HT-29 (cell line): ENCODE measurements at regions not wholly inside any gene's neighbourhood (a gene's known extent, or its start where the extent isn't known, plus 50 kb on each side); places are given as distances from the start of the nearest gene placed in this dataset.
"Not testable (repeated sequence)": the region's sequence is repeated elsewhere in the genome, so short reads cannot be mapped to it uniquely, and the experiment has no call there.

Experiments used
- DNase-seq: peaks from one replicate; pipeline ENCODE4 v3.0.0-alpha.2; 2015; ENCODE audit warnings: low spot score

DNA sequence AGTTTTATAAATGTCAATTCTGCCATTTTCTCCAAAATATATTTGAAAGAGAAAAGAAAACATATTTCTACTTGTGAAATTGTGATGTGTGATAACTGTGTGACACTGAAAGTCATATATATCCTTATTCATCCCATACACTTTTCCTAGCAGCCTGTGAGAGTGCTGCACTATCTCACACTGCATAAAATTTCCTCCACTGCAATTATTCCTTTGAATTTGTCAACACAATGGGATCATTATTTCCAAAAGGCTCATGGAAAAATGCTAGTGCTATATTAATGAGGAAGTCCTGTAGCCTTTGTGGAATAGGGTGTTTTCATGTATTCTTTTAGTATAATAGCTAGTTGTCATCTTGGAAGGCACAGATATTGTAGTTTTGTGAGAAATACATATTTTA lies 504.1 kb downstream of the RPL10L start:
- no peak for DNase-seq

DNA sequence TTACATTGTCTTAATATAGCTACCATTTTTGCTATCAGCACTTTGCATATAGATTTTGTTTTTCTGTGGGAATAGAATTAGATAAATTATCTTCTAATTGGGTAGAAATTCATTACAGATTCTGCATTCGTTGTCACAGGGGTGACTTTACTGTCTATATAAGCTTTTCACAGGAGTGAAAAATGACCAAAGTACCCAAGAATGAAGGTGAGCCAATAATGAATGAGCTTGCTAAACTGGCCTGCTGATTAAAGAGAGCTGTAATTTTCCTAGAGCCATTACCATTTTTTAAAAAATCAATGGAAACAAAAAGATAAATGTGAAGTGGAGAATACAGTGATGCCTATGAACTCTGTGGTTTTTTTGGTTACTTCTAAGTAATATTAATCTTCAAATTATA lies 504.6 kb downstream of the RPL10L start:
- DNase-seq, result no peak

DNA sequence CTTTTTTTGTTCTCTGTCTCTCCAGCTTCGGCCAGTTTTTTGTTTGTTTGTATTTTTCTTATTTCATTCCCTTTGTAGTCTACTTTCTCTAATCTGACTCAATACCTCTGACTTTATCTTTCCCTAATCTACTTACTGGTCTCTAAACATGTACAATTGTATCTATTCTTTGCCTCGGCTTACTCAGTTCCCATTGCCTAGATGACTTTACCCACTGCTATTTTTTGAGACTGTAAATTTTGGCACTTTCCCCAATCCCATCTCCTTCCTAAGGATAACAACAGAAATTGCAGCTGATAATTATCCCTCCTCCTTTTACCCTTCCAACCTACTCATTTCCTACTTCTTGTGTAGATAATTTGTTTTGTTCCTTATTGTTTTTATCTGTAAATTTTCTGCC lies 511.1 kb downstream of the RPL10L start:
- no peak for DNase-seq

DNA sequence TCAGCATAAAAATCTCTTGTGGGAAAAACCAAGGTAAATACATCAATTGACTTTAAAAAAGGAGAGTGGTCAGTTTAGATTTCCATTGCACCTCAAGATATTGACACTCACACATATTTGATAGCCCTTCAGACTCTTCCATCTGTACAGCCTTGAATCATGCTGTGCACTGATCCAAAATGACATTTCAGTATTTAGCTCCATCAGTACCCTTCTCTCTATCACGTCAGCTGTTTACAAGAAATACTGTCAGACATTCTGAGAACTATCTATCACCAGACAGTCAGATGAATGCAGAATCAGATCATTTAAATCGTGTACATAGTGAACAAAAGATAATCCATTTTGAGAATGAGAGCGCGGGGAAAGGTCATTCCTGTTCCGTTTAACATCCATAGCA lies 511.9 kb downstream of the RPL10L start:
- DNase-seq, result no peak

DNA sequence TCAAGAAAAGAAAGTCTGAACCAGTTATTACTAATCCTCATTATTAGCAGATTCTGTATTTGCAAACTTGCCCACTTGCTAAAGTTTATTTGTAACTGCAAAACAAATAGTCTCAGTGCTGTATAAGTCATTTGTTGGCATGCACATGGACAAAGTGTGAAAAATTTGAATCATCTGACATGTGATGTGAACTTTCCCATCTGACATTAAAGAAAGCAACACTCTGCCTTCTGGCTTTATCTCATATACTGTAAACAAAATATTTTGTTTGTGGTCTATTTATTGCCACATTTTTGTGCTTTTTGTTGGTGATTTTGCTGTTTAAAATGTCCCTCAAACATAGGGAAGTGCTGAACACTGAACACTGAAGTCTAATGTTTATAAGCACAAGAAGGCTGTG lies 513.8 kb downstream of the RPL10L start:
- DNase-seq, result no peak

DNA sequence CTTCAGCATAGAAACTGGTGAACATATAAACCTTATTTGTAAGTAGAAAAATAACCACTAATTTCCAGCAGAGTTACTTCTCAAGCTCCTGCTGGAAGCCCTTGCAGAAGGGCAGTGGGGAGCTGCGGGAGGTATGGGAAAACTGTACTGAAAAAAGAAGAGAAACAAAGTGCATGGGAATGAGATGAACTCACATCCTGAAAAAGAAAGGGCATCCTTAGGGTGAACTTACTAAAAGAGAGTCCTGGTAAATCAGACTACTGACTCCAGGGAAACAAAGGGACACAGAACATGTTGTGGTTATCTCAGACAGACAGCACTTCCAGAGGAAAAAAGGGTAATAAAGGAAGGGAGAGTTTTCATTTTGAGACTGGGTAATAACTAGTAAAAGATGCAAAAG lies 515.1 kb downstream of the RPL10L start:
- no peak for DNase-seq

DNA sequence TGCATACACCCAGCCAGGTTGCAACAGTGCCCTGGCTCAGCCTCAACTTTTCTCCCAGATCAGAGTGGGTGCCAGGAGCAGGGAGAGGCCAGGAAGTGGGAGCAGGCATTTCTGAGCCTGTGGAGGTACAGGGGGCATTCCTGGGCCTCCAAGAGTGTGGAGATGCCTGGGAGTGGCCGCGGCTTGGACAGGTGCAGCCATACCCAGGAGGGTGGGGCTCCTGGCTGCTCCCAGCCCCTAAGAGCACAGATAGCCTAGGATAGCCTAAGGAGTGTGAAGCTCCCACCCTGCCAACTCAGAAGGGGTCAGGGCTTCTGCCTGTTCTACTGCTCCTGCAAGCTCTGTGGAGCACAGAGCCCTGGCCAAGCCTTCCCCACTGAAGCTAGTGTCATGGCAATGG lies 543.4 kb downstream of the RPL10L start:
- DNase-seq, result no peak

DNA sequence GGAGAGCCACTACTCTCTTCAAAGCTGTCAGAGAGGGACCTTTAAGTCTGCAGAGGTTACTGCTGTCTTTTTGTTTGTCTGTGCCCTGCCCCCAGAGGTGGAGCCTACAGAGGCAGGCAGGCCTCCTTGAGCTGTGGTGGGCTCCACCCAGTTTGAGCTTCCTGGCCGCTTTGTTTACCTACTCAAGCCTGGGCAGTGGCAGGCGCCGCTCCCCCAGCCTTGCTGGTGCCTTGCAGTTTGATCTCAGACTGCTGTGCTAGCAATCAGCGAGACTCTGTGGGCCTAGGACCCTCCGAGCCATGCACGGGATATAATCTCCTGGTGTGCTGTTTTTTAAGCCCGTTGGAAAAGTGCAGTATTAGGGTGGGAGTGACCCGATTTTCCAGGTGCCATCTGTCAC lies 550.7 kb downstream of the RPL10L start:
- DNase-seq, result not testable (repeated sequence)

DNA sequence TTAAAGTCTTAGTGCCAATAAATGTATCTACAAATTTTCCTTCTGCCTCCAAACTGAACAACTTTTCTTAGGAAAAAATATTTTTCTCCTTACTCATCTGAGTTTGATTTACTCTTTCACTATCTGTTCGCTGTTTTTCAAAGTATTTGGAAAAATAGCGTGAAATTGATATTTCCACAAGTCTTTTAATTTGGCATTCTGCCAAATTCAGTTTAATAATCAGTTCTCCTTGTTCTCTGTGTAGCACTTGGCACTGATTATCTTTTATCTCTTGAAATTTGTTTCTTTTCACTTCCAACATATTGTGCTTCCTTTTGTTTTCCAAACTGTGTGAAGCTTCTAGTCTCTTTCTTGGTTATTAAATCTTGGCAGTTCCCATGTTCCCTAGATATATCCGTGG lies 559.8 kb downstream of the RPL10L start:
- DNase-seq, result no peak

DNA sequence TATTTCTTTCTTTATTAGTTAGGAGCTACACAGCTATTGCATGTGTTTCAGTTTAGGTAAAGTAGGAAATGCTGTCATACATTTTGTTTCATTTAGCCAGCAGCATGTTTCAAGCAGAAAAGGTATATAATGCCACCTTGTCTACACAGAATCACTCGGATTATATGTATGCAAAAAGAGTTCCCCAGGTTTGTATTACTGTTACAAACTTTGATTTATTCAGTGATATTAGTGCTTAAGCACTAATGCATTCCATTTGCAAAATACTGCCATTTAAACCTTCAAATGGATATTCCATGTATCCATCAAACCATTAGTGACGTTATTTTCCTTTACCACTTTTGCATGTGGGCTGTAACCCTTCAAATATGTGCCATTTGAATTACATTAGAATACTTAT lies 564.0 kb downstream of the RPL10L start:
- no peak for DNase-seq

DNA sequence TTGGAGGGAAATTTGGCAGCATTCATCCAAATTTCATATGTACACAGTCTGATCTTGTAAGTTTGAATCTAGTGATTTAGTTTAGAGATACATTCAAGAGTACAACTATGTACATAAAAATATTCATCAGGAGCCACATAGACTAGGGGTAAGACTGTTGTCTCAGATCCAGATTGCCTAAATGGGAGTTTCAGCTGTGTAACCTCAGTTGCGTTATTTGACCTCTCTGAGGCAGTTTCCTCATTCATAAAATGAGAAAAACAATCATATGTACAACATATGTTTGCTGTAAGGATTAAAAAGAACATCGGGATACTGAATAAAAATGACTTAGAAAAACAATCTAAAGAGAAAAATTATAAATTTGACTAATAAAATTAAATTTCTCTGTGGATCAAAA lies 577.5 kb downstream of the RPL10L start:
- DNase-seq, result no peak

DNA sequence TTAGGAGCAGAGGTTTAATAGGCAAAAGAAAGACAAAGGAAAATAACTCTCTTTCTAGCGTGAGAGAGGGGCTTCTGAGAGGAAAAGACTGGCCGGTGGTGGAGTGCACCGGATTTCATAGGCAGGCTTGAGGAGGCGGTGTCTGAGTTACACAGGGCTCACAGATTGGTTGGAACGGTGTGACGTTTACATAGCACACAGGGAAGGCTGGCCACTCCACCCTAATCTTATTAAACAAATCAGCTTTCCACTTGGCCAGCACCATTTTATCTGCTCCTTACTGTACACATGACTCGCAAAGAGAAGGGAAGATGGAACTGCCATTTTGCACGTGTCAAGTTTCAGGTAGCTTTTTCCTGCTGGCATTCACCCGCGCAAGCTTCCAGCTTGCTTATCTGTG lies 587.7 kb downstream of the RPL10L start:
- DNase-seq, result no peak

DNA sequence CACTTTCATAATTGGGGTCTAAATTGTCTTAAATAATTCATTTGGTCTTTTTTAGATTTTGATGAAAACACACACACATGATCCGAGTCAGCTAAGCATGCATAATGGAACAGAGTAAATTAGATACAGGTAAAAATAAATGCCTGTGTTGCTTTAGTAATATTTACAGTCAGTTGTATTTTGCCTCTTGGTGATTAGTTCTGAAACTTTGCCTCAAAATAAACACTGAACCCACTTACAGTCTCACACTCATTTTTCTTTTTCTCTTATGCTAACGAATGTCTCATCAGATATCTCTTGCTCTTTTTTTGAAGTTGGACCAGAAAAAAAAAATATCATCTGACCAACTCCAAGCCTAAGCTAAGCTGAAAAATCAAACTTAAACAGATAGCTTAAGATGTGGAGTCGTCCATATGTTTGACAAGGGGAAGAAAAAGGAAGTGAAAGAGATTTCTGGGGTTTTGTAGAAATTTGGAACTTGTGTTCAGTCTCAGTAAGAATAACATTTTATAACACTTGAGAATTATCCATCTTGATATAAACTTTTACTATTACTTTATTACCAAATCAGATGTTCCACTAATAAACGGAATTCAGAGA lies 592.5 kb downstream of the RPL10L start:
- no peak for DNase-seq

DNA sequence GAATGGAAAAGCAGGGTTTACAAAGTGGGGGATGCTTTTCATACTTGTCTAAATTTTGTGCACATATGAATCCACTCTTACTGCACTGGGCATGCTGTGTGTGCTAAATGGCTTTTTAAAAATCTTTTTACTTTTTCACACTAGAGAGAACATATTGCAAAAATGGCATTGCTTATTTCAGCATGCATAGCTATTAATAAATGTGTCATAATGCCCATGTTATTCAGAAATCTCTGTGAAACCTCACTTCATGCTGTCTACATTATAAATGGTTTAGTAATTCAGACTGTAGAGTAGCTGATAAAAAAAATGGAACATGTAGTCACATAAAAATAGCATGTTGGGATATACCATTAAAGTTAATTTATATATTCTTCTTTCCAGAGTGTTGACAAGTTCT lies 593.8 kb downstream of the RPL10L start:
- no peak for DNase-seq

DNA sequence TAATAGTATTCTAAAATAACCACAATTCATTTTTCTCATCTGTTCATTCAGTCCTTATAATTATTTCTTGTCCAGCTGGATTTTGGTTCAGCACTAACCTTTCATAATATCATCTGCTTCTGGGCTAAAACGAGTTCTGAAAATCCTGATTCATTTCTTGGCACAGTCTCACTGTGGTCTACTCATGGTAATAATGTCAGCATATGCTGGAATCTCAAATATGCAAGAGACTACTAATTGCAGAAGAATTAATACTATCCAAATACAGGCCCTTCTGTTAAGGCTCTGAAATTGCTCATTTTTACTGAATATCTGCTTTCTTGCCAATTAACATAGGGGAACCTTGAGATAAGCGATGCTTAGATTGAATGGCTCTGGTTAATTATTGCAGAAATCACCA lies 597.1 kb downstream of the RPL10L start:
- DNase-seq, result no peak

DNA sequence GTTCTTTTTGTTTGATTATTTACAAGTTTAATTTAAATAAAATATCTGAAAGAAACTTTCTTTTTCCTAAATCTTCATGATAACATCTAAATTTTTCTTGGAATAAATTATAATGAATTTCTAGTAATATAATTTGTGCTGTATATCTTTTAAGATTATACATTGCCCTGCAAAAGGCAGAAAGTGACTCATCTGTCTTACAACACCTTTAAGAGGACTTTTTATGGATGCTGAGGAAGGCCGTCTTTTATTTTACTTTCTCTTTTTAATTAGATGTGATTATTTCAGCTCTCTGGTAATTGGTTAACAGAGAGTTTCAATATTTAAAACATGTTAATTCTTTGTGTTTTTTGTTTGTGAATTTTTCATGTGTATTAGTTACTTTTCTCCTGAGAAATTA lies 598.4 kb downstream of the RPL10L start:
- DNase-seq, result no peak

DNA sequence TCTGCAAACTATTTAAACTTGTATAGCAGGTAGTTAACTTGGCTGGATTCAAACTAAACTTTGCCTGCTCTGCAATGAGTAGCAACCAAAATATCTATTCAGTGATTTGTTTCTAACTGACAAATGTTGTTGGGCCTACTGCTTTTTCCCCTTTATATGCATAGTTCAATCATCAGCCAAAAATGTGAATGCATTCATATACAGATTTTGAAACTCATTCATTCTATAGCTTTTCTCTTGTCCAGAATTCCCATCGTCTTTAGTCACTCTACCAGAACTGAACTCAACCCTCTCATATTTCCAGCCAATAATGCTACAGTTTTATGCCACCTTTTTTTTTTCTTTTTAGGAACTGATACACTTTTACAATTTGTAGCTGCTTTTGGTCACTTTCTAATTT lies 599.8 kb downstream of the RPL10L start:
- DNase-seq, result no peak

DNA sequence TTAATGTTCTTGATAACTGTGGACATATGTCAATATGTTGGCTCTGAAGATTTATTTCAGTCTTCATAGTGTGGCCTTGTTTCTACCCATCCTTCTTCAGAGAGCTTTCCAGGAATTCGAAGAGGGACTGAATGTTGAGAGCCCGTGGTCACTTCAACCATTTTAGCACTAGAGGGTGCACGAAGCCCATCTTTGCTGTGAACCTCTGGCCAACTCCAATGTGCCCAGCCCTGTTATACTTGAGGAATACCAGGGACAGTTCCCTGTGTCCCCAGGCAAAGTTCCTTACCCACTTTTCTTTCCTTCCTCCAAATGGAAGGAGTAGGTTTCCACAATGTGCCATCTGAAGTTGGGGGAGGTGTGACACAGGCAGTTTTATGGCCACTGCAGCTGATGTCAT lies 603.5 kb downstream of the RPL10L start:
- peak; percentile 49 for DNase-seq

DNA sequence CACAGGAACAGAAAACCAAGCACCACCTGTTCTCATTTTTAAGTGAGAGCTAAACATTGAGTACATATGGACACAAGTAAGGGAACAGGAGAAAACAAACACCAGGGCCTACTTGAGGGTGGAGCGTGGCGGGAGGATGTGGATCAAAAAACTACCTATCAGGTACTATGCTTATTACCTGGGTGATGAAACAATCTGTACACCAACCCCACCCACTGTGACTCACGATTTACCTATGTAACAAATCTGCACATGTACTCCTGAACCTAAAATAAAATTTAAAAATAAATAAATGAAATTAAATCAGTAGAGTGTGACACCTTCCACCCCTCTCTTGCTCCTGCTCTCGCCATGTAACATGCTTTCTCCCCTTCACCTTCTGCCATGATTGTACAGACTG lies 615.5 kb downstream of the RPL10L start:
- DNase-seq, result no peak

DNA sequence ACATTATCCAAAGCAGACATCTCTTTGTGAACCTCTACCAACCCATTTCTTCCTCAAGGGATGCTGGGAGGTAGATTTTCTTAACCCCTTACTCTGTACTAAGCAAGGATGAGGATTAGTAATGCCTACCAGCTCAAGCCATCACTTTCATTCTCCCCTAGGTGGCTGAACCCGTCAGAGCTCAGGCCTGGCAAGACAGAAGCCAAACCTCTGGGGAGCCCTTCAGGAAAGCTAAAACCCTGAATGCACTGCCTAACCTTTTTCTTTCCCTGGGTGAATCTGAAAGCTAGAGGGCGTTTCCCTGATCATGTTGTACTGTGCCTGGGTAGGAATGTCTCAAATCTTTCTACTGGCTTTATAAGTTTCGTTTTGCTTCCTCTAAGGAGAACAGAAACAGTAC lies 617.3 kb downstream of the RPL10L start:
- DNase-seq, result no peak

DNA sequence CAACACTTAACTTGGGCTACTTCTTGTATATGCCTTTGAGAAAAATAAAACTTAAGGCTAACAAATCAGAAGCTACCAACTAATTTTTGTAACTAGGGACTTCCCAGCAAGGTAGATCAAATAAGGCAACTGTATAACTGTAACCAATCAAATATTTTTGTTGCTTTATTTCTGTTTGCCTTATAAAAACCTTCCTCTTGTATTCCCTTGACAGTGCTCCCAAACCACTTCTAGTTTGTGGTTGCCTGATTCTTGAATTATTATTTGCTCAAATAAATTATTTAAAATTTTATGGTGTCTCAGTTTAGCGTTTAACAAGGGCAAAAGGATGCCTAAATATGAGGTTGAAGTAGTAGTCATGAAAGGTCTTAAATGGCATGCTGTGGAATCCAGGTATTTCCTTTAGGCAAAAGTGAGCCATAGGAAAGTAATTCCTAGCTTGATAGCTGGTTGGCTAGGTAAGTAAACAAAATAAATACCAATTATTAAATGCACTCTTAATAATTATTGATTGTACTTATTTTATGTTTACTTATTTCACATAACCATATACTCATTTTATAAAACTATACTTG lies 632.6 kb downstream of the RPL10L start:
- no peak for DNase-seq

DNA sequence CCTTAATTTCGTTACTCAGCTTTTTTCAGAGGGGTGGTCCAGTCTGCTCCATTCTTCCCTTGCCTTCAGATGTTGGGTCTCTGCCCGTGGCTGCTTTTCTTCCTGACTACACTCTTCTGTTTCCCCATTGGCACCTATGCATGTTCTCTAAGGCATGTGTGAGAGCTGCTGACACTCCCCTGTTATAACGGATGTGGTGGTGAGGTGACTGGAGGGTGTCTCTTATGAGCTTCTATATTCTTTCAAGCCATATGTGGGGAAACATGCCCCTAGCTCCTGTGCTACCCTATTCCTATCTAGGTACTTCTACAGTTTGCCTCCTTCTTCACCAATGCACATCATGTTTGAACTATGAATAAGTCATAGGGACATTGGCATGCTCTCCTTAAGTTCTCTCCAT lies 643.2 kb downstream of the RPL10L start:
- DNase-seq, result no peak

DNA sequence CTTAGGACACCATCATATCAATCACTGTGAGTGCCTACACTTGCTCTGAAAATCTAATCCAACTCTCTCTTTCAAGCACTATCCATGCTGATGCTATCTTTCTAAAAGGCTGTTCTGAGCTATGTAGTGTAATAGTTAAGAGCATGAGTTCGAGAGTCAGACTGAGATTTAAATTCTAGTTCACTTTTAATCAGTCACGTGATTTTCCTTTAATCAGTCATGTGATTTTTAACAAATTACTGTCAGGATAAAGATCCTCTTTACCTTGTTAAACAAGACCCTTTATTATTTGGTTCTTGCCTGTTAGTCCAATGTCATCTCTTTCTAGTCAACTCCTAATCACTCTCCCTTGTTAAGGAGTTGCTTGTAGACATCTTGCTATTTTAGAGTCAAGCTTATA lies 653.0 kb downstream of the RPL10L start:
- no peak for DNase-seq

DNA sequence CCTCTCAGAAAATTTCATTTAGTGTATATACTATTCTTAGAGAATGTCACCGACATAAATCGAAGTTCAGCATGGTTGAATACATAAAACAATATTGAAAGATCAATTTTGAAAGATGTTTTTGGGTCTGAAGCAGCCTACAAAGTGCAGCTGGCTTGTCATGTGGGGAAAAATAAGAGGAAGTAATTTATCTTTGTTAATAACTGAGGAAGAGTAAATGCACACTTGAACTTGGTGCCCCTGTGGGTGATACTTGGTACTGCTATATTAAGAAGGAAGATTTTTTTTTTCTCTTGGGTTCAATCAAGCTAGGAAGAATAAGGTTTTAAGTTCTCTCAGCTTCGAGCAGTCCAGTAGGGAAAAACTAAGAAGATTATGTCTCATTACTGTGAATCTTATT lies 661.3 kb downstream of the RPL10L start:
- peak; percentile 8 for DNase-seq
